HG02973 (cell line): ENCODE measurements at regions not wholly inside any gene's neighbourhood (a gene's known extent, or its start where the extent isn't known, plus 50 kb on each side); places are given as distances from the start of the nearest gene placed in this dataset.

Experiments
- ATAC-seq: cut with Tn5 transposase; IDR thresholded peaks from one replicate; pipeline ENCODE4 v1.9.1; 2021; ENCODE audit warnings: moderate library complexity; ENCODE audit not compliant: unreplicated experiment

DNA sequence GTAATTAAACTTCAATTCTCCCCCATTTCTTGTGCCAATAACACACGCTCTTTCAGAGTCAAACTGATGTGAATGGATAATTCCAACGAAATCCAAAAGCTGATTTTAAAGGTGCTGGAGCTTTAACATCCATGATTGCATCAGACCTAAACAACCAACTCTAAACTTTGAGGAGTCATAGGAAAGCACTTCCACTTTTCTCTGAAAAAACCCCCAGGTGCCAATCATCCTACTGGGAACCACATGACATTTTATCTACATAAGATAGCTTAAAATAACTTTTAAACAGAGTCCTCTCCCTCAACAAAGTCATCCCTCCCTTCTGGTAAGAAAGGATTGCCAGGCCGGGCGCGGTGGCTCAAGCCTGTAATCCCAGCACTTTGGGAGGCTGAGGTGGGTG, 167.7 kb upstream of the PDE10A start:
- no peak for ATAC-seq

- no peak for ATAC-seq
These were observed 166.3 kb upstream of the PDE10A start for GRCh38 chr6:165829376-165829775.

- no peak for ATAC-seq
These were observed 164.1 kb upstream of the PDE10A start for GRCh38 chr6:165827190-165827518.

- no peak for ATAC-seq
These were observed 163.6 kb upstream of the PDE10A start for GRCh38 chr6:165826487-165827189.

- no peak for ATAC-seq
These were observed 162.3 kb upstream of the PDE10A start for GRCh38 chr6:165825256-165825815.

DNA sequence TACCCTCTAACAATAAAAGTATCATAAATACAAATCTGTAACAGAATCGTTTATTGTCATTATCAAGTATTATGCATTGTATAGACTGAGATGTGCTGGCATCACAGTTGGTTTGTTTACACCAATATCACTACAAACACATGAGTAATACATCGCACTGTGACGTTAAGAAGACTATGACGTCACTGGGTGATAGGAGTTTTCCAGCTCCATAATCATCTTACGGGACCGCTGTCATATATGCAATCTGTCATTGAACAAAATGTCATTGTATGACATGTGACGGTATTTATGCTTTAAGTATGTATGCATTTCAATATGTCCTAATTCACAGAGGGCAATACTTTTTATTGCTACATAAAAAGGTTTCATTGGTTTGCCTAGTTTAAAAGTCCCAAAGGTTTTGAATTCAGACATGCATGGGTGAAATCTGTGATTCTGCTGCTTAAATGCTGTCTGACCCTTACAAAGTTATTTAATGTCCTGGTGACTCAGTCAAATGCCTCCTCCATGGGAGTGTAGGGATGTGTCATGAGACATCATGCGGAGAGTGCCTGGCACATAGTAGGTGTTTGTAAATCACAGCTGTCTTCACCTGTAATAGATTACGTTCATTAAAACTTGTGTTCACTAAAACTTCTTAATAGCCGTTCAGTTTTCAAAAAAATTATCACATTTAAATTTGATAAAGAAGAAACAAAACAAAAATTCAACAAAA, 160.7 kb upstream of the PDE10A start:
- ATAC-seq: no peak

GRCh38 chr6:165822501-165822900, 159.5 kb upstream of the PDE10A start:
- ATAC-seq: no peak

- no peak for ATAC-seq
These were observed 158.7 kb upstream of the PDE10A start for GRCh38 chr6:165821754-165822153.

DNA sequence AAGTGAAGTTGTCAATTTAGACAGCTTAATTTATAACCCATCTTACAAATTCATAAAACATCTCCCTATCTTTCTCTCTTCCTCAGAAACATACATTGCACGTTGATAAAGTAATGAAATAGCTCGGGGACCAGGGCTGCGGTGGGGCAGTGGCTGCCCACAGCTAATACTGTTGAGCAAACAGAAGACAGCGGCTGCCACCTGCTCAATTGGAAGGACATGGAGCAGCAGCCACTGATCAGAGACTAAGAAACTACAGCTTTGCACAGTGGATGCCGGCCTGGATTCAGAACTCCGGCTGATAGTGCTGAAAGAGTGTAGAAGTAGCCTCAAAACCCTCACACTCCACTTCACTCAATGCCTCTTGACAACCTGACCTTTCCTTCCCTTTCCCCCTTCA, 157.9 kb upstream of the PDE10A start:
- ATAC-seq: no peak

- no peak for ATAC-seq
These were observed 157.4 kb upstream of the PDE10A start for GRCh38 chr6:165820407-165820806.

GRCh38 chr6:165819394-165819793, 156.4 kb upstream of the PDE10A start:
- ATAC-seq: no peak

GRCh38 chr6:165818200-165818599, 155.2 kb upstream of the PDE10A start:
- no peak for ATAC-seq

GRCh38 chr6:165817771-165818170, 154.7 kb upstream of the PDE10A start:
- no peak for ATAC-seq

GRCh38 chr6:165817148-165817547, 154.1 kb upstream of the PDE10A start:
- ATAC-seq: no peak

DNA sequence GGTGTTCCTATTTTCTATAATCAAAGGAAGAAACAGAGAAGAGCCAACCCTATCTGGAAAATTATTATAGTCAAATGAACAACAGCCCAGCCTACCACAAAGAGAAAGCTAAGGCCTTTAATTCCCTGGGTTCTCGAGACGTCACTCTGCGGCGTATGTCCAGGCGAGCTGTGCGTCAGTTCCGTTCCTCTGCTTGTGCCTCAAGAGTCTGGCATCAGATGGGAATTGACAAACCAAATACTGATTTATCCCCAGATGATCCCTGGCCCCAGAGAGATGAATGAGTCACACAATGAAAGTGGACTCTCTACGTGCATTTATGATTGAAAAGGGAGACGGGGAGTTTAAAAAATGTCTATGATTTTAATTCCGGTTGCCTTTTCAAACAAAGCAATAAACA, 151.6 kb upstream of the PDE10A start:
- ATAC-seq: no peak

DNA sequence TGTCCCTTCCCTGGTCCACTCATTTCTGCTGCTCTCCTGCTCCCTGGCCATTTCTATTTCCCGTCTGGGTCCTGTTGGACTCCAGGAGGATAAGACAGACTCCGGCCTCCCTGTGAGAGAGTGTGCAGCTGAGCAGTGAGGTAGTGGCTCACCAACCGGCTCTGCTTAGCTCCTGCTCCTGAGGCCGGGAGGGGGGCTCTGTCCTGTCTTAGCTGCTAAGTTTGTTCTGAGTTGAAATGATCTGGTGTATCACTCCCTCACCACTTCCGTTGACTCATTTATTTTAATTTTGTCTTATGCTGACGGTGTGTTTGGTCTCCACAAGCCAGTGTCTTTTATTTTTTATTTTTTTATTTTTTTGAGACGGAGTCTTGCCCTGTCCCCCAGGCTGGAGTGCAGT, 148.5 kb upstream of the PDE10A start:
- ATAC-seq: no peak

DNA sequence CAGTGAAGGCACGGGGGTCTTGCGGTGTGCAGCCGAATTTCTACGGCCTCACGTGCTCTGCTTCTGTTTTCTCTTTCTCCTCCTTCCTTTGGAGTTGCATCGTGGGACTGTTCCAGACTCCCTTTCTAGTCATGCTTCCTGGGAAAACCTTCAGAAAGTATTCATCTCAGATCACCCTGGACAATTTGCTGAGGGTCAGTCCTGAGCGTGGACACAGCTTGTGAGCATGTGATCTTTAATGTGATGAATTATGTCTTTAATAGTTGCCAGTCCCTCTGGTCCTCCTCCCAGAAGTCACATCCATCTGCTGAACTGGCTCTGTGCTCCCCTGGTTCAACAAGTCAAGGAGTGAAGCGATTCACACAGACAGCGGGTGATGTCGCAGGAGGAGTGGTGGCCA, 145.0 kb upstream of the PDE10A start:
- ATAC-seq: no peak

DNA sequence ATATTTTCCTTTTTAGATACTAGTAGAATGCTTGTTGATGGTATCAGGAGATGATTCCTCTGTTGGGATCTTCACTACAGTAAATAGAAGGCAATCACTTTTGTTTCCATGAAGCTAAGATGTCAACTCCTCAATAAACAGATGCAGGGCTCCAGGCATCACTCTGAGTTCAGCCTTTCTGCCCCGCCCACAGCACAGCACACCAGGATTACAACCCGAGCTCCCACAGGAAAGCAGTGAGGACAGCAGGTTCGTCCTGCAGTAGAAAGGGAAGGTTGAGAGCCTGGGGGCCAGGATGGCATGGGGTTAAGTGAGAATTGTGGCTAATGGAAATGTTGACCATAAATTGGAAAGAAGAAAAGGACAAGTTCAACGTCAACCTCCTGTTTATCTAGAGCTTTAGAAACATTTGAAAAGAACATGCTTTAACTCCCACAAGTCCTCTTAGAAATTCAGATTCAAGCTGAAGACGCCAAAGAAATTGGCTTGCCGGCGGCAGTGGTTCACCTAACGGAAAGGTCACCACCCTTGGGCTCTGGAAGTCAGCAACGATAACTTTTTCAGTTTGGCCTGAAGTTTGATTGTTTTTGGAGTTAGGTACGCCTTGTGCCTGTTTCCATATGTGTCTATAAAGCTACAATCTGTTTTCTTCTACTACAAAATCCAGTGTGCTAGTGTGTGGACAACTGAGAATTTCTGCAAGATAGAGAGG, 144.4 kb upstream of the PDE10A start:
- ATAC-seq: no peak

GRCh38 chr6:165806126-165806810, 143.2 kb upstream of the PDE10A start:
- ATAC-seq: no peak

- no peak for ATAC-seq
These were observed 142.6 kb upstream of the PDE10A start for GRCh38 chr6:165805636-165806035.

DNA sequence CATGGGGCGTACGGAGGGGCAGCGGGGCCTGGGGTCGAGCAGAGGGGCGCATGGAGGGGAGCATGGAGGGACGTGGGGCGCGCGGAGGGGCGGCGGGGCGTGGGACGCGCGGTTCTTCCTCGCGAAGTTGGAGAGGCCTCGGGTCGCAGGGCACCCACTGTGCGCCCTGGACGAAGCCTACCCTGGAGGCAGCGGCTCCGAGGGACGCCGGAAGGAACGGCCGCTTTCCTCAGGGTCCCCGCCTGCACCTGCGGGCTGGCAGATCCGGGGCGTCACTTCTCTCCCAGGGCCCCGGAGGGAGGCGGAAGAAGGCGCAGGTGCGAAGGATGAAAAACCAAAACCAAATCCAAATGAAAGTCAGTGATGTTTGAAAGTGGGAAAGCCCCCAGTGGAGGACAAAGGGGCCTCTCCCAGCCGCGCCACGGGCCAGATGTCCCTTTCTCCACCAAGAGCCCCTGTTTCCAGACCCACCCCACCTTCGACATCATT, 142.1 kb upstream of the PDE10A start:
- ATAC-seq: no peak
